Ovary (tissue), 7 donors: ENCODE measurements at regions not wholly inside any gene's neighbourhood (a gene's known extent, or its start where the extent isn't known, plus 50 kb on each side); places are given as distances from the start of the nearest gene placed in this dataset.

Experiments used
- DNase-seq, 5 donors: peaks; one replicate each; pipeline ENCODE4 v3.0.0-alpha.2; 2019 to 2020
- H3K27ac ChIP-seq, 2 donors: fragments of 200-600 bp; one replicate each; pipeline versions ENCODE4 v1.5.1 to v1.8.0; 2019 to 2022
- H3K27me3 ChIP-seq: fragments of 200-600 bp; one replicate; pipeline ENCODE4 v1.8.0; 2022
- H3K36me3 ChIP-seq: fragments of 200-600 bp; sonication (generic); one replicate; pipeline ENCODE4 v1.5.1; 2019
- H3K4me1 ChIP-seq: one replicate; pipeline ENCODE4 v1.8.1; 2013; ENCODE audit warnings: mild to moderate bottlenecking, moderate library complexity; ENCODE audit not compliant: insufficient read depth
- H3K4me3 ChIP-seq: fragments of 200-600 bp; sonication (generic); one replicate; pipeline ENCODE4 v1.5.1; 2017
- H3K9me3 ChIP-seq, 2 donors: fragments of 200-600 bp in 1 of 2; sonication (generic) in 1 of 2; one replicate each; pipeline versions ENCODE4 v1.5.1 to v1.8.1; 2013 to 2019; ENCODE audit warnings: mild to moderate bottlenecking in 1 of 2, moderate library complexity in 1 of 2
- EP300 ChIP-seq: sonication (generic); formaldehyde crosslinking; IDR thresholded peaks from one replicate; pipeline ENCODE4 v1.6.1; 2017; ENCODE audit warnings: antibody characterized with exemption
- POLR2A ChIP-seq: fragments of 450-650 bp; IDR thresholded peaks from one replicate; pipeline ENCODE4 v1.6.1; 2017; ENCODE audit warnings: antibody characterized with exemption, mild to moderate bottlenecking, moderate library complexity
- WGBS, 3 donors: extraction: QIAGEN DNeasy Blood & Tissue Kit in 1 of 3; methylation state at CpG; one replicate each; pipeline versions ENCODE4 v1.1.5 to v1.1.7; 2013 to 2017; 5-methylcytosine and 5-hydroxymethylcytosine counted together
- intact Hi-C, 4 donors: fragments of 100-400 bp; cut with DNase I; formaldehyde crosslinking; loops; one replicate each; pipeline versions ENCODE4 v1.11.0 to v1.15.1; 2022 to 2023
- TF ChIP-seq, protein P1 (sequence below), 3 donors: fragments of 450-650 bp in 2 of 3; fragments of 200-600 bp in 1 of 3; IDR thresholded peaks; one replicate each; pipeline versions ENCODE4 v1.5.1 to v1.8.0; 2016 to 2022; ENCODE audit warnings: antibody characterized with exemption in 3 of 3, mild to moderate bottlenecking in 1 of 3
- donor health status: DM: no; HTN: no; CAD: no; lungs with moderate emphysema.
- donor health status: DM: no; HTN: no; CAD: no.
- donor health status: Bipolar disorder and iron deficiency.
- donor health status: DM: no; HTN: no; CAD: no.
- donor health status: DM: yes; HTN: yes; CAD: no.

DNA sequence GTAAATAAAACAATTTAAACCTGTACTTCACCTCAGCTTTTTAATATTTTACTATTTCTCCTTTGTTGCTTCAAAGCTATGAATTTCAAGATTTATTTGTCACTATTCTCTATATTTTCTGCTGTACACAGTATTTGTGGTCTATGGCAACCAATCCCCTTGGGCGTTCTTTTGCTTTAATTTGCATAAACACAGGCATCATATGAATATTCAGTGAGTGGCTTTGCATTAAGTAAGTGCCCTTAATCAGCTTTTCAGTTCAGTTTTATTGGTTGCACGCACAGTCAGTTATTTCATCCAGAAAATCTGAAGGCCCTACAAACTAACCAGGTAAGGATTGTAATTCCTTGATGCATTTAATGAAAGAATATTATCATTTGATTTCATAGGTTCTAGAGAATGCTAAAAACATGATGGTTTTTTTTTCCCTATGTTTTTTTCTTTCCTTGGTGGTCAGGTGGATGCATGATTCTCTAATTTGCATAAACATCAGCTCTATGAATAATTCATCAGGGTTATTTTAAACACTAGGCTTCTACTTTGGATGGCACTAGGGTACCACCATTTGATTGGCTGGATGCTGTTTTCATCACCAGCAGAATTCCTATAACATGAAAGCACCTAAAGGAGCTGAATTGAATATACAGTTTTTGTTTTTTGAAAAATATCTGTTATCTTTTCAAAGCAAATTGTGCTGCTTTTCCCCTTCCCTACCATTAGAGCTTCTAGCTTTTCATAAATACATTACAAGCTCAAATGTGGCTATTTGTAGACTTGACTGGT lies 249.2 kb upstream of the CCNH start:
- no peak overlapping the region for H3K4me3 ChIP-seq
- intact Hi-C loops, result no loop called here
- WGBS, 3 donors, result 80 to 91% (median 83%) methylated on average over 2 of the region's 2 CpGs
- no peaks in the 10 kb centered on the region for H3K9me3 ChIP-seq
- H3K36me3 ChIP-seq, result no peaks in the 10 kb centered on the region
- H3K27me3 ChIP-seq, result no peaks in the 10 kb centered on the region
- H3K4me1 ChIP-seq, result no peaks in the 10 kb centered on the region
- no peak for DNase-seq
- no peak for TF ChIP-seq EP300
- TF ChIP-seq, protein P1, sequence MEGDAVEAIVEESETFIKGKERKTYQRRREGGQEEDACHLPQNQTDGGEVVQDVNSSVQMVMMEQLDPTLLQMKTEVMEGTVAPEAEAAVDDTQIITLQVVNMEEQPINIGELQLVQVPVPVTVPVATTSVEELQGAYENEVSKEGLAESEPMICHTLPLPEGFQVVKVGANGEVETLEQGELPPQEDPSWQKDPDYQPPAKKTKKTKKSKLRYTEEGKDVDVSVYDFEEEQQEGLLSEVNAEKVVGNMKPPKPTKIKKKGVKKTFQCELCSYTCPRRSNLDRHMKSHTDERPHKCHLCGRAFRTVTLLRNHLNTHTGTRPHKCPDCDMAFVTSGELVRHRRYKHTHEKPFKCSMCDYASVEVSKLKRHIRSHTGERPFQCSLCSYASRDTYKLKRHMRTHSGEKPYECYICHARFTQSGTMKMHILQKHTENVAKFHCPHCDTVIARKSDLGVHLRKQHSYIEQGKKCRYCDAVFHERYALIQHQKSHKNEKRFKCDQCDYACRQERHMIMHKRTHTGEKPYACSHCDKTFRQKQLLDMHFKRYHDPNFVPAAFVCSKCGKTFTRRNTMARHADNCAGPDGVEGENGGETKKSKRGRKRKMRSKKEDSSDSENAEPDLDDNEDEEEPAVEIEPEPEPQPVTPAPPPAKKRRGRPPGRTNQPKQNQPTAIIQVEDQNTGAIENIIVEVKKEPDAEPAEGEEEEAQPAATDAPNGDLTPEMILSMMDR (IDR thresholded peaks at IDR 0.05), result no peak
- TF ChIP-seq POLR2A, result no peak
- no peak overlapping the region for H3K27ac ChIP-seq

DNA sequence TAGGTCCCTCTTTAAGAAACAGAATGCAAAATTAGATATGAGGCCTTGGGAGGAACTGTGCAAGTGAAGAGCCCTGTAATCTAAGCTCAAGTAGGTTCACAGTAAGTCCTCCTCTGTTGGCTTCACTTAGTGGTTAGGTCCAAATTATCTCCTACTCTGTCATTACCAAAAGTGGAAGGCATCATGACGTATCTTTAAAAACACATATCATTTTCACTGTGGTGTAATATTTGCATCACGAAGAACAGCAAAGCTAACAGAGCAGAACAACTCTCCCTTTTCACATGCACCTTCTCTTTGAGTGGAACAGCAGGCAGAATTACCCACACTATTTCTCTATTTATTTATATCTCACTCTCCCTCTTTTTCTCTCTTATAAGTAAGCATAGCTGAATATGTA lies 240.5 kb upstream of the CCNH start:
- Histone ChIP-seq H3K27me3 (no peaks in the 10 kb centered on the region), H3K9me3 (no peaks in the 10 kb centered on the region), H3K36me3 (no peaks in the 10 kb centered on the region), H3K4me1 (no peaks in the 10 kb centered on the region), H3K4me3 (no peak overlapping the region), H3K27ac (no peak overlapping the region)
- DNase-seq, result no peak
- intact Hi-C loops, result no loop called here
- WGBS, 3 donors, result 79 to 85% (median 82%) methylated on average over 2 of the region's 2 CpGs
- TF ChIP-seq POLR2A (no peak), EP300 (no peak)
- TF ChIP-seq, protein P1 (IDR thresholded peaks at IDR 0.05), result no peak

DNA sequence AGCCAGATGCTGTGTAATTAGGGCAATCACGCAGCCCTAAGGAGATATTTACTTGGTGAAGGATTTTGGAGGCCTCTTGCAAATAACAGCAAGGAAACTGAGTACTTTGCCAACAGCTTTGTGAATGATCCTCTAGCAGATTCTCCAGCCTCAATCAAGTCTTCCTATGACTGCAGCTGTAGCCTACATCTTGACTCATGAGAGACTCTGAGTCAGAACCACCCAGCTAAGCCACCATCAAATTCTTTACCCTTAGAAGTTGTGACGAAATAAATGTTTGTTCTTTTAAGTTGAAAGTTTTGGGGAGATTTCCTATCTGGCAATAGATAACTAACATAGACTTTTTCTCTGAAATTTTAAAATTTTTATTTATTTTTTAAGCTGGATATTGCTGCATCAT lies 237.6 kb upstream of the CCNH start:
- TF ChIP-seq EP300, result no peak
- no peak for TF ChIP-seq POLR2A
- TF ChIP-seq, protein P1 (IDR thresholded peaks at IDR 0.05), result no peak
- 42 to 49% (median 43%) methylated on average over 2 of the region's 2 CpGs for WGBS, 3 donors
- intact Hi-C loops, result no loop called here

DNA sequence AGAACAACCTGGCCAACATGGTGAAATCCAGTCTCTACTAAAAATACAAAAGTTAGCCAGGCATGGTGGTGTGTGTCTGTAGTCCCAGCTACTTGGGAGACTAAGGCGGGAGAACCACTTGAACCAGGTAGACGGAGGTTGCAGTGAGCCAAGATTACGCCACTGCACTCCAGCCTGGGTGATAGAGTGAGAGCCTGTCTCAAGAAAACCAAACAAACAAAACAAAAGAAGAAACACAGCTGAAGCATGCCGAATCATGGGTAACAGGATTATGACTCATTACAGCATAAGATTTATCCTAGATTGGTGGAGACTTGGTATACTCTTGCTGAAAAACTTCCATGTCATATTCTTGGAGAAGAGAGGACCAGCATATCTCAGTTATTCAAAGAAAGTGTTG lies 236.7 kb upstream of the CCNH start:
- WGBS, 3 donors, result 83 to 85% (median 83%) methylated on average over 4 of the region's 4 CpGs
- Histone ChIP-seq H3K4me3 (no peak overlapping the region), H3K27ac (no peak overlapping the region), H3K9me3 (no peaks in the 10 kb centered on the region), H3K36me3 (no peaks in the 10 kb centered on the region), H3K4me1 (no peaks in the 10 kb centered on the region), H3K27me3 (no peaks in the 10 kb centered on the region)
- intact Hi-C loops, result no loop called here
- TF ChIP-seq EP300, result no peak
- no peak for TF ChIP-seq POLR2A
- TF ChIP-seq, protein P1 (IDR thresholded peaks at IDR 0.05), result no peak
- no peak for DNase-seq

More for the DNA sequence above, 237.6 kb upstream of the CCNH start:
- Histone ChIP-seq H3K4me3 (no peak overlapping the region), H3K9me3 (no peaks in the 10 kb centered on the region), H3K36me3 (no peaks in the 10 kb centered on the region), H3K27me3 (no peaks in the 10 kb centered on the region), H3K27ac (no peak overlapping the region), H3K4me1 (no peaks in the 10 kb centered on the region)
- DNase-seq, result no peak
